ENCODE measurements at regions not wholly inside any gene's neighbourhood (a gene's known extent, or its start where the extent isn't known, plus 50 kb on each side); places are given as distances from the start of the nearest gene placed in this dataset.

DNA sequence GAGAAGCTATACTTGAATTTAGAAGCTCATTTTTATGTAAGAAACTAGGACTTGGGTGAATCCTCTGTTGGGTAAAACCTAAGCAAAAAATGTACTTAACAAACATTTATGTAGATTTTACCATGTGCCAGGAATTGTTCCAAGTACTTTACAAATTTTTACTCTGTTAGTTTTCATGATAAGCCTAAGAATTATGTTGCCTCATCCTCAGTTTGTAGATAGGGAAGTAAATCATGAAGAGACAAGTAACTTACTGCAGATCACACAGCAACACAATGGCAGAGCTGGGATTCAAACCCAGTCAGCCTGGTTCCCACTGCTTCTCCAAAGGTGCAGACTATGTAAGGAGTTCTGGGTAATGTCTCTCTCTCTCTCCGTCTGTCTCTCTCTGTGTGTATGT, 169.9 kb downstream of the DIPK2A start:
- TF ChIP-seq, protein P1, sequence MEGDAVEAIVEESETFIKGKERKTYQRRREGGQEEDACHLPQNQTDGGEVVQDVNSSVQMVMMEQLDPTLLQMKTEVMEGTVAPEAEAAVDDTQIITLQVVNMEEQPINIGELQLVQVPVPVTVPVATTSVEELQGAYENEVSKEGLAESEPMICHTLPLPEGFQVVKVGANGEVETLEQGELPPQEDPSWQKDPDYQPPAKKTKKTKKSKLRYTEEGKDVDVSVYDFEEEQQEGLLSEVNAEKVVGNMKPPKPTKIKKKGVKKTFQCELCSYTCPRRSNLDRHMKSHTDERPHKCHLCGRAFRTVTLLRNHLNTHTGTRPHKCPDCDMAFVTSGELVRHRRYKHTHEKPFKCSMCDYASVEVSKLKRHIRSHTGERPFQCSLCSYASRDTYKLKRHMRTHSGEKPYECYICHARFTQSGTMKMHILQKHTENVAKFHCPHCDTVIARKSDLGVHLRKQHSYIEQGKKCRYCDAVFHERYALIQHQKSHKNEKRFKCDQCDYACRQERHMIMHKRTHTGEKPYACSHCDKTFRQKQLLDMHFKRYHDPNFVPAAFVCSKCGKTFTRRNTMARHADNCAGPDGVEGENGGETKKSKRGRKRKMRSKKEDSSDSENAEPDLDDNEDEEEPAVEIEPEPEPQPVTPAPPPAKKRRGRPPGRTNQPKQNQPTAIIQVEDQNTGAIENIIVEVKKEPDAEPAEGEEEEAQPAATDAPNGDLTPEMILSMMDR (IDR thresholded peaks at IDR 0.05): no peak
- TF ChIP-seq EP300 (IDR thresholded peaks at IDR 0.05): no peak
- TF ChIP-seq POLR2A (IDR thresholded peaks at IDR 0.05): no peak
- no peak for DNase-seq (ENCODE audit: low spot score in 2 of 2)
- H3K9me3 ChIP-seq: no peaks in the 10 kb centered on the region
- H3K4me3 ChIP-seq: no peak overlapping the region
- no peak overlapping the region for H3K27ac ChIP-seq
- WGBS, 2 donors: 71 to 88% methylated on average over 1 of the region's 1 CpG
- peaks cover 0 to 11% (median 0%) of the 10 kb centered on the region in 4 donors for H3K4me1 ChIP-seq
- no peaks in the 10 kb centered on the region for H3K27me3 ChIP-seq
- H3K36me3 ChIP-seq: no peaks in the 10 kb centered on the region

DNA sequence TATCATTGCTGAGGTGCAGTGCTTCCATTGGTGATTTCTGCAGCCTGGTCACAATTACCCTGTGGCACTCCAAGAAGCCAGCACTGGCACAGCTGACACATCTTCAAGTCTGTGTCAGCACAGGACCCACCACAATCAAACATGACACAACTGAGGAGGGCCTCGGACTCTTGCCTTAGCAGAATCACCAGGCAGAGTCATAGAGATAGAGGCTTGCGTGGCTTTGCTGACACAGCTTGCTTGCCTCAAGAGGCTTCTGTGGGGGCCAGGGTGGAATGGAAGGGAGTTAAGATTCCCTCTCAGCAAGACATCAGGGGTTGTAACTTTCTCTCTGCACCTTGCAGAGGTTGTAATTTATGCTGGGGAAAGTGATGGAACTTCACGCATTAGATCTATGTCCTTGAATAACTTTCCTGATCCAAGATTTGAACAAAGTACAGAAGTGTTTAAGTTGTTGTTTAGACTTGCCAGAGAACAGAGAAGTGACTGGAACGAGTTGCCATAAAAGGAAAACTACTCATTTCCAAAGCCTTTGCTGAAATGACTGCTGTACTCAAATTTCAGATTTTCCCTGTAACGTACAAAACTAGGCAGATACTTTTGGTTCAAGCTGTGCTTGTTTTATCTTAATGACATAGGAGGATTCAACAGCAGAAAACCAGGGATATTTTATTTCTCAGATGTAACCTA, 170.7 kb downstream of the DIPK2A start:
- WGBS, 2 donors: 37 to 42% methylated on average over 5 of the region's 5 CpGs
- no peak overlapping the region for H3K27ac ChIP-seq
- H3K27me3 ChIP-seq: no peaks in the 10 kb centered on the region
- DNase-seq (ENCODE audit: low spot score in 2 of 2): no peak
- TF ChIP-seq POLR2A (IDR thresholded peaks at IDR 0.05): no peak
- TF ChIP-seq EP300 (IDR thresholded peaks at IDR 0.05): no peak
- TF ChIP-seq, protein P1 (IDR thresholded peaks at IDR 0.05): no peak
- H3K9me3 ChIP-seq: no peaks in the 10 kb centered on the region
- H3K4me1 ChIP-seq: peaks cover 0 to 11% (median 0%) of the 10 kb centered on the region in 4 donors
- no peak overlapping the region for H3K4me3 ChIP-seq
- H3K36me3 ChIP-seq: no peaks in the 10 kb centered on the region

DNA sequence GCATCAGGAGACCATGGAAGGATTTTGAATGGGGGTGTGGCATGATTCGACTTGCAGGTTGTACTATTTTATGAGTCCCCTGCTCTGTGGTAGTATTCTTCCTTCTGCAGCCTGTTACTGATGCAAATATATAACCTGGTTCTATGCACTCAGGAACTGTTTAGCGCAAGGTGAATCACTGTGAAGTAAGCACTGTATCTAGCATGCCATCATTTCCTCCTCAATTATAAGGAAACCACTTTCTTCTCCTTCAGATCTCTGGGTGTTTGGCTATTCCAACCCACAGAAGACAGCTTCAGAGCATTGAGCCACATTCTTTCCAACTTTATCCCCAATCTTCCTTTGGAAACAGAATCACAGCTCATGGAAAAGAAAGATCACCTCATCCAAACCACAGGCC, 176.7 kb downstream of the DIPK2A start:
- H3K9me3 ChIP-seq: no peaks in the 10 kb centered on the region
- no peaks in the 10 kb centered on the region for H3K4me1 ChIP-seq
- TF ChIP-seq EP300 (IDR thresholded peaks at IDR 0.05) (no peak), POLR2A (IDR thresholded peaks at IDR 0.05) (no peak)
- TF ChIP-seq, protein P1 (IDR thresholded peaks at IDR 0.05): no peak
- H3K27ac ChIP-seq: no peak overlapping the region
- H3K27me3 ChIP-seq: no peaks in the 10 kb centered on the region
- no peaks in the 10 kb centered on the region for H3K36me3 ChIP-seq
- DNase-seq (ENCODE audit: low spot score in 2 of 2): no peak
- no peak overlapping the region for H3K4me3 ChIP-seq
- WGBS, 2 donors: 94 to 95% methylated on average over 2 of the region's 2 CpGs

DNA sequence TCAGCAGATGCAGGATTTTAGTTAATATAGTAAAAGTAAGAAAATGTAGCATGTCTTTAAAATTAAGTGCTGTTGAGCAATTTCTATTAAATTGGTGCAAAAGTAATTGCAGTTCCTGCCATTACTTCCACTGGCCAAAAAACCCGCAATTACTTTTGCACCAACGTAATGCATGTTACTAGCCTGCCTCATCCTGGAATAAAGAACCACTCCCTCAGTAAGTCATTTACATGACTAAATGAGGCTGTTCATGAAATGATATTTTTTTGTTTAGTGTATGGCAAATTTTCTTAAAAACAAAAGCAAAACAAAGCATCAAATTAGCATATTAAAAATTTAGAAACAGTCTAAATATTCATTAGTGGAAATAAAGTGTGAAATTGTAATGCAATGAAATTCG, 180.4 kb downstream of the DIPK2A start:
- no peak for DNase-seq (ENCODE audit: low spot score in 2 of 2)
- Histone ChIP-seq H3K4me1 (no peaks in the 10 kb centered on the region), H3K27ac (no peak overlapping the region), H3K27me3 (no peaks in the 10 kb centered on the region), H3K4me3 (no peak overlapping the region), H3K9me3 (no peaks in the 10 kb centered on the region), H3K36me3 (no peaks in the 10 kb centered on the region)
- 96 to 97% methylated on average over 3 of the region's 3 CpGs for WGBS, 2 donors
- TF ChIP-seq EP300 (IDR thresholded peaks at IDR 0.05) (no peak), POLR2A (IDR thresholded peaks at IDR 0.05) (no peak)
- TF ChIP-seq, protein P1 (IDR thresholded peaks at IDR 0.05): no peak

DNA sequence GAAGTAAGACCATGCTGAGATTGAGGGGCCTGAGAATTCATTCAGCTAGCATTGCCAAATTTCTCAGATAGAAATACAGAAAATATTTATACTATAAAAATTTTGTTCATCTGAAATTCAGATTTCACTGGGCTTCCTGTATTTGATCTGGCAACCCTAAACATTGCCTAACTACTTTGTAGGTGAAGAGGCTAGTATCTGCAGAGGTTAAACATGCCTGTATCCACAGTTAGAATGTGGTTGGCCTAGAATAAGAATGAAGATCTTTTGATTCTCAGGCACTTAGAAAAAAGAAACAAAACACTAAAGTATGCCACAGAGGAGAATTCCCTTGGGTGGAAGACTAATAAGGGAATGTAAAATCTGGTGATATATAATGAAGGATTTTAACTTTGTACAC, 189.0 kb downstream of the DIPK2A start:
- Histone ChIP-seq H3K27me3 (no peaks in the 10 kb centered on the region), H3K9me3 (no peaks in the 10 kb centered on the region), H3K4me3 (no peak overlapping the region), H3K36me3 (no peaks in the 10 kb centered on the region), H3K4me1 (no peaks in the 10 kb centered on the region), H3K27ac (no peak overlapping the region)
- no peak for DNase-seq (ENCODE audit: low spot score in 2 of 2)
- no peak for TF ChIP-seq EP300 (IDR thresholded peaks at IDR 0.05)
- TF ChIP-seq, protein P1 (IDR thresholded peaks at IDR 0.05): no peak
- no peak for TF ChIP-seq POLR2A (IDR thresholded peaks at IDR 0.05)

All from tibial nerve (tissue), 4 donors.